NB4 (cell line): ENCODE measurements at regions not wholly inside any gene's neighbourhood (a gene's known extent, or its start where the extent isn't known, plus 50 kb on each side); places are given as distances from the start of the nearest gene placed in this dataset.

Source experiments
- DNase-seq: peaks from one replicate; pipeline ENCODE4 v3.0.0; 2010; ENCODE audit warnings: low read depth
- H3K4me3 ChIP-seq: one replicate; pipeline ENCODE4 v1.5.1; 2011; ENCODE audit warnings: mild to moderate bottlenecking, low read depth, low read length, moderate library complexity
- CTCF ChIP-seq: IDR thresholded peaks from one replicate; pipeline ENCODE4 v1.5.1; 2012; ENCODE audit warnings: low read depth, low read length
- MAX ChIP-seq: IDR thresholded peaks from 2 replicates; pipeline ENCODE4 v1.6.1; 2011; ENCODE audit warnings: low read depth, low read length
- MYC ChIP-seq: IDR thresholded peaks from 2 replicates; pipeline ENCODE4 v1.6.1; 2011; ENCODE audit warnings: low read depth, low read length
- POLR2A ChIP-seq: IDR thresholded peaks from 2 replicates; pipeline ENCODE4 v1.6.1; 2011; ENCODE audit warnings: mild to moderate bottlenecking; ENCODE audit not compliant: insufficient read length; ENCODE audit errors: extremely low read depth

GRCh38 chr5:153094333-153094732 is 396.1 kb upstream of the GRIA1 start:
- TF ChIP-seq CTCF = no peak
- no peak for TF ChIP-seq MAX
- TF ChIP-seq POLR2A = no peak
- no peak for TF ChIP-seq MYC
- DNase-seq = no peak
- no peak overlapping the region for H3K4me3 ChIP-seq

- TF ChIP-seq CTCF (no peak), POLR2A (no peak), MYC (no peak), MAX (no peak)
- no peak for DNase-seq
- H3K4me3 ChIP-seq = no peak overlapping the region
These were observed 394.1 kb upstream of the GRIA1 start for GRCh38 chr5:153096381-153096780.

- no peak overlapping the region for H3K4me3 ChIP-seq
- TF ChIP-seq POLR2A (no peak), MAX (no peak), MYC (no peak), CTCF (no peak)
- DNase-seq = no peak
These were observed 391.1 kb upstream of the GRIA1 start for GRCh38 chr5:153099328-153099727.

GRCh38 chr5:153101235-153102180 is 389.0 kb upstream of the GRIA1 start:
- TF ChIP-seq POLR2A (no peak), MAX (no peak), CTCF (no peak), MYC (no peak)
- no peak overlapping the region for H3K4me3 ChIP-seq
- no peak for DNase-seq

GRCh38 chr5:153116916-153117315 is 373.6 kb upstream of the GRIA1 start:
- TF ChIP-seq MAX (no peak), MYC (no peak), CTCF (no peak), POLR2A (no peak)
- no peak for DNase-seq

More at GRCh38 chr5:153116916-153117315, 373.6 kb upstream of the GRIA1 start:
- no peak overlapping the region for H3K4me3 ChIP-seq
